ENCODE measurements at regions not wholly inside any gene's neighbourhood (a gene's known extent, or its start where the extent isn't known, plus 50 kb on each side); places are given as distances from the start of the nearest gene placed in this dataset.

GRCh38 chr10:107453561-107453960, 289.1 kb upstream of the SORCS1 start:
- H3K9ac ChIP-seq (ENCODE audit: low read length) = no peak overlapping the region
- no peak overlapping the region for H3K27ac ChIP-seq (ENCODE audit: low read depth, low read length)
- H3K9me2 ChIP-seq (replicated peaks; ENCODE audit: insufficient read depth, low read length) = no peaks in the 10 kb centered on the region
- no peaks in the 10 kb centered on the region for H3K27me3 ChIP-seq (ENCODE audit: low read length)
- no peaks in the 10 kb centered on the region for H4K20me1 ChIP-seq (ENCODE audit: low read depth, low read length)
- H3K4me3 ChIP-seq (ENCODE audit: insufficient read depth, low read length, poor library complexity, severe bottlenecking) = no peak overlapping the region
- no peaks in the 10 kb centered on the region for H3K79me2 ChIP-seq (ENCODE audit: insufficient read depth, low read length)
- no peaks in the 10 kb centered on the region for H3K36me3 ChIP-seq (ENCODE audit: low read length)
- no peaks in the 10 kb centered on the region for H3F3A ChIP-seq (ENCODE audit: insufficient read depth)
- no peak for TF ChIP-seq CTCF (IDR thresholded peaks at IDR 0.05; ENCODE audit: insufficient read depth, low read length, poor library complexity, severe bottlenecking)
- TF ChIP-seq EZH2phosphoT487 (conservative IDR thresholded peaks at IDR 0.05; ENCODE audit: low read length) = no peak
- H2AFZ ChIP-seq (ENCODE audit: low read depth, low read length, severe bottlenecking) = no peak overlapping the region
- no peak overlapping the region for H3K4me2 ChIP-seq (ENCODE audit: low read depth, low read length, poor library complexity, severe bottlenecking)
- no peaks in the 10 kb centered on the region for H3K9me3 ChIP-seq (ENCODE audit: insufficient read depth, low read length)

- Histone ChIP-seq H3K9me3 (ENCODE audit: insufficient read depth, low read length) (no peaks in the 10 kb centered on the region), H3K9ac (ENCODE audit: low read length) (no peak overlapping the region)
Measured at GRCh38 chr10:107451047-107451446, 286.5 kb upstream of the SORCS1 start.

GRCh38 chr10:107450056-107450455, 285.6 kb upstream of the SORCS1 start:
- Histone ChIP-seq H3K9ac (ENCODE audit: low read length) (no peak overlapping the region), H3K9me3 (ENCODE audit: insufficient read depth, low read length) (no peaks in the 10 kb centered on the region), H3K9me2 (replicated peaks; ENCODE audit: insufficient read depth, low read length) (no peaks in the 10 kb centered on the region), H2AFZ (ENCODE audit: low read depth, low read length, severe bottlenecking) (no peak overlapping the region), H4K20me1 (ENCODE audit: low read depth, low read length) (no peaks in the 10 kb centered on the region), H3K4me2 (ENCODE audit: low read depth, low read length, poor library complexity, severe bottlenecking) (no peak overlapping the region), H3F3A (ENCODE audit: insufficient read depth) (no peaks in the 10 kb centered on the region), H3K27me3 (ENCODE audit: low read length) (no peaks in the 10 kb centered on the region), H3K79me2 (ENCODE audit: insufficient read depth, low read length) (no peaks in the 10 kb centered on the region), H3K36me3 (ENCODE audit: low read length) (no peaks in the 10 kb centered on the region), H3K4me3 (ENCODE audit: insufficient read depth, low read length, poor library complexity, severe bottlenecking) (no peak overlapping the region), H3K27ac (ENCODE audit: low read depth, low read length) (no peak overlapping the region)
- TF ChIP-seq CTCF (IDR thresholded peaks at IDR 0.05; ENCODE audit: insufficient read depth, low read length, poor library complexity, severe bottlenecking) = no peak
- no peak for TF ChIP-seq EZH2phosphoT487 (conservative IDR thresholded peaks at IDR 0.05; ENCODE audit: low read length)

More at GRCh38 chr10:107451047-107451446, 286.5 kb upstream of the SORCS1 start:
- Histone ChIP-seq H3K4me3 (ENCODE audit: insufficient read depth, low read length, poor library complexity, severe bottlenecking) (no peak overlapping the region), H3K4me2 (ENCODE audit: low read depth, low read length, poor library complexity, severe bottlenecking) (no peak overlapping the region), H3K27me3 (ENCODE audit: low read length) (no peaks in the 10 kb centered on the region), H4K20me1 (ENCODE audit: low read depth, low read length) (no peaks in the 10 kb centered on the region), H3K27ac (ENCODE audit: low read depth, low read length) (no peak overlapping the region), H3K36me3 (ENCODE audit: low read length) (no peaks in the 10 kb centered on the region), H2AFZ (ENCODE audit: low read depth, low read length, severe bottlenecking) (no peak overlapping the region), H3K9me2 (replicated peaks; ENCODE audit: insufficient read depth, low read length) (no peaks in the 10 kb centered on the region), H3F3A (ENCODE audit: insufficient read depth) (no peaks in the 10 kb centered on the region), H3K79me2 (ENCODE audit: insufficient read depth, low read length) (no peaks in the 10 kb centered on the region)
- TF ChIP-seq CTCF (IDR thresholded peaks at IDR 0.05; ENCODE audit: insufficient read depth, low read length, poor library complexity, severe bottlenecking) (no peak), EZH2phosphoT487 (conservative IDR thresholded peaks at IDR 0.05; ENCODE audit: low read length) (no peak)
